GM18508 (cell line): ENCODE measurements at regions not wholly inside any gene's neighbourhood (a gene's known extent, or its start where the extent isn't known, plus 50 kb on each side); places are given as distances from the start of the nearest gene placed in this dataset.
"Not testable (repeated sequence)": the region's sequence is repeated elsewhere in the genome, so short reads cannot be mapped to it uniquely, and the experiment has no call there.

Experiments
- ATAC-seq: cut with Tn5 transposase; IDR thresholded peaks from one replicate; pipeline ENCODE4 v1.9.1; 2021; ENCODE audit warnings: moderate number of reproducible peaks; ENCODE audit not compliant: insufficient read depth, unreplicated experiment

- no peak for ATAC-seq
Measured at GRCh38 chr20:25991756-25992130, 295.1 kb upstream of the ZNF337 start.

DNA sequence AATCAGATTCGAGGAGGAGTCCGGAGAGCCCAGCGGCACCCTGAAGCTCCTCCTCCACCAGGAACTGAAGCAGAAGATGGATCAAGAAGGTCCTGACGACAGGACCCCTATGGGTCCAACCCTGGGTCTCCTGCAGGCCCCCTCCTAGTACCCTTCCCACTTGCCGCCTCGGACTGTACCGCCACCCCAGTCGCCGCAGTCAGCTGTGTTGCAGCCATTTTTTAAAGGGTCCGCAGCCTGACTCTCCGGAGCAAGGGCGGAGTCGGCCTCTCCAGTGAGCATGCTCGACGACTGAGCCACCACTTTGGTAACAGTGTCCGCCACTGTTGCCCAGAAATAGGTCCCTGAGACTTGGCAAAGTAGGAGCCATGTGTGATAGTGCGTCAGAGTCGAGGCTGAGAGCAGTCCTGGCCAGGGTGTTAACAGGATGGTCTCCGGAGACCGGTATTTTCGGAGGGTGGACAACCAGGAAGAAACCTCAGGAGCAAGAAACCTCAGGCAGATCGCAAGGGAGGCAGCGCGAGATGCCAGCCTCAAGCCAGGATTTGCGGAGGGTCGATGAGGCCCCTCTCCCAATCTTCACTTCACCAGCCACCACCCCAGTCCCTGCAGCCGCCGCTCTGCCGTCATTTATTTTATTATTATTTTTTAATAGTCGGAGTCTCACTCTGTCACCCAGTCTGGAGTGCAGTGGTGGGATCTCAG, 294.6 kb upstream of the ZNF337 start:
- ATAC-seq, result no peak

DNA sequence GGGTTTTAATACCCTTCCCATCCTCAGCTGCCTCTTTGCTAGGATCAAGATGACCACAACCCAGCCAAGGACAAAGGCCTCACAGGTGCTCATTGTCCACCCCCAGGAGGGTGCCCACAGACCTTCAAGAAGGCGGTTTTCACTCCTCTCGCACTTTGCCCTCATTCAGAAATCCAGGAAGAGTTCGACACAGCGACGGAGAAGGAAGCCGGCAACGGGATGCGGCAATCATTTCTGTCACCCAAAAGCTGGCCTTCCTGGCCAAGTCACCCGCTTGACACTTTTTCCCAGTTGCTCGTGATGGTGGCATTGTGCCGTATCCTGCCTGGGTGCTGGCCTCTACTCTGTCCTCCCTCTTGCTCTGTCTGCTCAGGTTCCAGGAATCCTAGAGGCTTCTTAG, 293.0 kb upstream of the ZNF337 start:
- ATAC-seq, result not testable (repeated sequence)

- ATAC-seq, result no peak
Measured at GRCh38 chr20:25989196-25989595, 292.5 kb upstream of the ZNF337 start.

- ATAC-seq, result not testable (repeated sequence)
Measured at GRCh38 chr20:25987928-25988560, 291.4 kb upstream of the ZNF337 start.

GRCh38 chr20:25987073-25987927, 290.6 kb upstream of the ZNF337 start:
- ATAC-seq, result no peak

- ATAC-seq, result no peak
Measured at GRCh38 chr20:25985597-25985996, 288.9 kb upstream of the ZNF337 start.

DNA sequence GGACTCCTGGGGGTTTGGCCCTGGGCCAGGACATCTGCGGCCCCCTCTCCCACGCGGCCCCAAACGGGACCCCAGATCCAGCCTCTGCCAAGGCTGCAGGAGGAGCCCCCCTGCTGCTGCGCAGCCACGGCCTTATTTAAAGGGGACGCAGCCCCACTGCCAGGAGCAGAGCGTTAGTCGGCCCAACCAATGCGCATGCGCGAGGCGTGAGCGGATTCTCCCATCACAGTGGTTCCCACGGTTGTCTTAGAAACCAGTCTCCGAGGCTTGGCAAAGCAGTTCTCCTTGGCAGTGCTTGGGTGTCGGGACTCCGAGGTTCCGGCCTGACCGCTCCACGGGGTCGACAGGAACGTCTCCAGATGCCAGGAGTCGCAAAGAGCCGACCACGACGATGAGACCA, 288.3 kb upstream of the ZNF337 start:
- no peak for ATAC-seq

DNA sequence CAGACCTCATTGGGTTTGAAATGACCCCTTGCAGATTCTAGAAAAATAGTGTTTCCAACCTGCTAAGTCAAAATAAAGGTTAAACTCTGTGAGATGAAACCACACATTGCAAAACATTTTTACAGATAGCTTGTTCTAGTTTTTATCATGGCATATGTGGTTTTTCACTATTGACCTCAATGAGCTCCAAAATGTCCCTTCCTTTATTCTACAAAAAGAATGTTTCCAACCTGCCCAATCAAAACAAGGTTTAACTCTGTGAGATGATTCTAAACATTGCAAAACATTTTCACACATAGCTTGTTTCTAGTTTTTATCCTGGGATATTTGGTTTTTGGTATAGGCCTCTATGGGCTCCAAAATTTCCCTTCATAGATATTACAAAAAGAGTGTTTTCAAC, 286.0 kb upstream of the ZNF337 start:
- ATAC-seq, result not testable (repeated sequence)

DNA sequence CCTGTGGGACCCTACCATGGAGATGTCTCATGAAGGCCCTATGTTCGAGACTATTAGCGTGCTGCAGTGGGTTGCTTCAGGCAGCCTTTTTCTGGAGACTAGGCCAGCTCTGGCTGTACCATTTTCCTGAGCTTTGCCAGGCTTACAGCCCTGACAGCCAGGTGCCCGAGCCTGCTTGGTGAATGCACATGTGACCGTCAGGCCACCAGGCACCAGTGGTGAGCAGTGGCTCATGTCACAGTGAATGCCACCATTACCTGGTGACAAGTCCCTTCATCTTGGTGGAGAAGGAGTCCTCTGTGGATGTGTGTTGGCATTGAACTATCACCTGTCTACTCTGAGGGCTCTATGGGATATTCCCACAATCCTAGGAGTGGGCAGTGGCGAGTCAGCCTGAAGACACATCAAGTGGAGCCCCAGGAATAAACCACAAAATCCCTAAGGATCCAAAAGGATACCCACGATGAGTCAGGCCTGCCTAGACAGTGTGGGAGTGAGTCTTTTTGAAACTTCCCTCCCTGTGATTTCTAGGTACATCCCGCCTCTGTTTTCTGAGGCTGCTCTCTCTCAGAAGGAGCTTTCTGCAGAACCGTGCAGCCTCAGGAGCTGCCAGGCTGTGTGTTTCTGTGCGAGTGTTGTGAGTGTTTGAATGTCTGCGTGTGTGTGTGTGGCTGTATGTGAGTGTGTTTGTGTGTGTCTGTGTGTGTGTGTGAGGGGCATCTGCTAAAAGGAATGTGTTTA, 282.0 kb upstream of the ZNF337 start:
- not testable (repeated sequence) for ATAC-seq

DNA sequence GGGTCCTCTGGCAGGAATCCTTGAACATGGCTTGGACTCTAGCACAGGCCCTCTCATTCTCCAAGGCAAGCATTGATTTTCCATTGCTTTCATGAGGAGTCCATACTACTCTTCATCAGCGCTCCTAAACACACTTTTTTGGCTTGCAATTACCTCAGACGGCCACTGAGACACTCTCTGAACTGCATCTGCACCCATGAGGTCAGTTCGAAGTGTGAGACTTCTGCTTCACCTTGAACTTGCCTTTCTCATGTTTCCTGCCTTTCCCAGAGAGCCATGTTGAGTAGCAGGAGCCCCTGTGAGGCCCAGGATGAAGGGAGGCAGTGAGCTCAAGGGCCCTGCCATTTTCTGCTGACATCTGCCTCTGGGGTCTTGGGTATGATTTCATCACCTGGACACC, 279.2 kb upstream of the ZNF337 start:
- not testable (repeated sequence) for ATAC-seq

GRCh38 chr20:25965203-25965602, 268.6 kb upstream of the ZNF337 start:
- ATAC-seq, result not testable (repeated sequence)

DNA sequence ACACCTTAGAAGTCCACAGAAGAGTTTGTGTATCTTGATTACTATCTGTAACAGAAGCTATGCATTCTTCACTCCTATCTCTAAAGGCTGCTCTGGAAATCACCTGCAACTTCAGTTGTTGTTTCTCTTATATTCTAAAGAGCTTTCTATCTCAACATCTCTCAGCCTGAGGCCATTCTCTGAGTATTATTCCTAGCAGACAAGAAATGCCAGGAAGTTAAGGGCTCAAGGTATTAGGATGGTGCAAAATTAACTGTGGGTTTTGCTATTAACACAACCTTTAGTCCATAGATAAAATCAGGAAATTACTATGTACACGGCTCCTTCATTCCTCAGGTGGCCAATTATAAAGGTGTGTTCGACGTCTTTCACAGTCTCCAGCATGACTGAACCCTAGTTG, 257.2 kb upstream of the ZNF337 start:
- ATAC-seq, result not testable (repeated sequence)

GRCh38 chr20:25935230-25935629, 238.6 kb upstream of the ZNF337 start:
- not testable (repeated sequence) for ATAC-seq

DNA sequence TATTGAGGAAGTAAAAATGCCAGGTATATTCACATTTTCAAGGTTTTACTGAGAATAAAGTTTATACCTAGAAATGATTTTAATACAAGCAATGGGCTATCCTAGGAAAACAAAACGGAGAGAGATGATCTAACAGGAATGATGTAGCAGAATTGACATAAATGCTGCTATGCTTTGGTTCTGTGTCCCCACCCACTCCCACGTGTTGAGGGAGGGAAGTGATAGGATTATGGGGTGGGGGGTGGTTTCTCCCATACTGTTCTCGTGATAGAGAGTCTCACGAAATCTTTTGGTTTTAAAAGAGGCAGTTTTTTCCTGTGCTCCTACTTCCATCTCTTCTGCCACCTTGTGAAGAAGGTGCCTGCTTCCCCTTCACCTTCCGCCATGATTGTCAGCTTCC, 236.2 kb upstream of the ZNF337 start:
- ATAC-seq, result not testable (repeated sequence)

DNA sequence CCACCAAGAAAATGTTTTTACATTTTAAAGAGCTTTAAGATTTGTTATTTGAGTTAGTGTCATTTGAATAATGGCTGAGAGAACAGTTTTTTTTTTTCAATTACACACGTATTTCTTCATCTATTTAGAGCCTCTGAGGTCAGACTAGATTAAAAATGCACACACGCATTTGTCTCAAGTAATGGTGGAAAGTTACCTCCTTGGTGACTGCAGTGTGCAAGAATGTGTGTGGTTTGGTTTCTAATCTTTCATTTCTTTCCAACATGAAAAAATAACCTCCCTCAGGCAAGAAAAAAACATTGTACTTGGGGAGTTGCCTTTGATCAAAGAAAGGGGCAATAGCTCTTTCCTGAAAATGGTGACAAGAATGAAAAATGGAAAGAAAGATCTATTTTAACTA, 235.5 kb upstream of the ZNF337 start:
- not testable (repeated sequence) for ATAC-seq

- ATAC-seq, result not testable (repeated sequence)
Measured at GRCh38 chr20:25902321-25902720, 205.7 kb upstream of the ZNF337 start.

- ATAC-seq, result not testable (repeated sequence)
Measured at GRCh38 chr20:25898663-25899062, 202.0 kb upstream of the ZNF337 start.

DNA sequence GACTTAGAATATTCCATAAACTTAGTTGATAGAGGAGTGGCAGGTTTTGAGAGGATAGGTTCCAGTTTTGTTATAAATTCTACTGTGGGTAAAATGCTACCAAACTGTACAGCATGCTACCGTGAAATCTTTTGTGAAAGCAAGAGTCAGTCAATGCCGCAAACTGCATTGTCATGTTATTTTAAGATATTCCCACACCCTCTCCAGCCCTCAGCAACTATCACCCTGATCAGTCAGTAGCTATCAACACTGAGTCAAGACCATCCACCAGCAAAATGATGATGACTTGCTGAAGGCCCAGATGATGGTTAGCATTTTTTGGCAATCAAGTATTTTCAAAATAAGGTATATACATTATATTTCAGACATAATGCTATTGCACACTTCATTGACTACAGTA, 182.4 kb upstream of the ZNF337 start:
- ATAC-seq, result not testable (repeated sequence)

GRCh38 chr20:25868650-25868979, 172.0 kb upstream of the ZNF337 start:
- ATAC-seq, result not testable (repeated sequence)
